Panc1 (cell line): ENCODE measurements at regions not wholly inside any gene's neighbourhood (a gene's known extent, or its start where the extent isn't known, plus 50 kb on each side); places are given as distances from the start of the nearest gene placed in this dataset.

Experiments used
- ATAC-seq: fragments of 200-7000 bp; cut with Tn5 transposase; 2 replicates; pipeline ENCODE4 v1.9.1; 2020; ENCODE audit warnings: mild to moderate bottlenecking, moderate library complexity
- BruUV-seq: library from RNA; stranded (reverse); fragments of 400-500 nt; replicated peaks from 2 replicates; lab custom pipeline; 2021; lab: Mats Ljungman, UMichigan
- CTCF ChIA-PET: fragments of 300-600 bp; sonication (Branson Sonifier 250); formaldehyde crosslinking; loops from one replicate; lab custom pipeline; 2022; ENCODE audit warnings: antibody characterized with exemption; lab: Charles Lee
- POLR2A ChIA-PET: fragments of 300-600 bp; sonication (Branson Sonifier 250); formaldehyde crosslinking; loops from one replicate; lab custom pipeline; 2022; ENCODE audit warnings: antibody characterized with exemption; lab: Charles Lee
- DNase-seq: peaks from one replicate; pipeline ENCODE4 v3.0.0-alpha.2; 2010; ENCODE audit warnings: low read depth, low spot score
- H3K27ac ChIP-seq: 2 replicates; pipeline ENCODE4 v1.5.1; 2011; ENCODE audit warnings: mild to moderate bottlenecking, low read length, inconsistent platforms
- H3K27me3 ChIP-seq: fragments of 200-500 bp; sonication (Bioruptor generic); 2 replicates; pipeline ENCODE4 v1.6.0; 2014; ENCODE audit warnings: low read length, inconsistent platforms; ENCODE audit not compliant: control insufficient read depth, insufficient read depth
- H3K36me3 ChIP-seq: fragments of 200-500 bp; sonication (Bioruptor generic); 2 replicates; pipeline ENCODE4 v1.5.1; 2014; ENCODE audit warnings: inconsistent platforms, mild to moderate bottlenecking, low read length, moderate library complexity; ENCODE audit not compliant: control insufficient read depth, insufficient read depth
- H3K4me1 ChIP-seq: 2 replicates; pipeline ENCODE4 v1.5.1; 2011; ENCODE audit warnings: inconsistent platforms, mild to moderate bottlenecking, low read length, moderate library complexity; ENCODE audit not compliant: control insufficient read depth, insufficient read depth
- H3K4me3 ChIP-seq, 2 experiments: 2 replicates each; pipeline ENCODE4 v1.5.1; 2011 to 2012; ENCODE audit warnings: low read depth in 2 of 2, low read length in 2 of 2, mild to moderate bottlenecking in 2 of 2, inconsistent platforms in 1 of 2, moderate library complexity in 1 of 2
- H3K9me3 ChIP-seq: fragments of 200-500 bp; sonication (Bioruptor generic); 2 replicates; pipeline ENCODE4 v1.5.1; 2014; ENCODE audit warnings: low read depth, mild to moderate bottlenecking, inconsistent platforms, low read length, moderate library complexity; ENCODE audit not compliant: control insufficient read depth, insufficient read depth
- CTCF ChIP-seq: fragments of 450-650 bp; IDR thresholded peaks from 2 replicates; pipeline ENCODE4 v1.5.1; 2017; ENCODE audit warnings: mild to moderate bottlenecking
- POLR2AphosphoS5 ChIP-seq: IDR thresholded peaks from 2 replicates; pipeline ENCODE4 v1.6.1; 2012; ENCODE audit warnings: mild to moderate bottlenecking, low read depth, low read length, moderate library complexity
- SIN3A ChIP-seq: IDR thresholded peaks from 2 replicates; pipeline ENCODE4 v1.6.1; 2012; ENCODE audit warnings: low read depth, mild to moderate bottlenecking, low read length, moderate library complexity, borderline replicate concordance; ENCODE audit not compliant: insufficient read depth
- TCF7L2 ChIP-seq: IDR thresholded peaks from 2 replicates; pipeline ENCODE4 v1.6.1; 2011; ENCODE audit warnings: mild to moderate bottlenecking, low read depth, low read length, inconsistent platforms
- in situ Hi-C: cut with HindIII; loops from 2 replicates; pipeline ENCODE4 v1.10.0; 2016; ENCODE audit warnings: low sequenced_read_pairs, low pct_unique_long_range_greater_than_20kb
- intact Hi-C: fragments of 100-400 bp; cut with micrococcal nuclease; formaldehyde crosslinking; loops from one replicate; pipeline ENCODE4 v1.10.0; 2022; ENCODE audit not compliant: unreplicated experiment
- TF ChIP-seq, protein P1 (sequence below), 2 experiments: IDR thresholded peaks; 2 replicates each; pipeline ENCODE4 v1.6.1; 2011 to 2012; ENCODE audit warnings: low read depth in 2 of 2, control low read depth in 1 of 2, low read length in 1 of 2, mild to moderate bottlenecking in 1 of 2, moderate library complexity in 1 of 2; ENCODE audit not compliant: insufficient read depth in 1 of 2

GRCh38 chr3:161964857-161965256 is 468.2 kb downstream of the OTOL1 start:
- in situ Hi-C loops (no loop called here), intact Hi-C loops (no loop called here)
- H3K36me3 ChIP-seq = no peaks in the 10 kb centered on the region
- ATAC-seq = no peak
- H3K4me1 ChIP-seq = no peaks in the 10 kb centered on the region
- H3K27ac ChIP-seq = no peak overlapping the region
- TF ChIP-seq POLR2AphosphoS5 (no peak), TCF7L2 (no peak), CTCF (no peak), SIN3A (no peak)
- TF ChIP-seq, protein P1, sequence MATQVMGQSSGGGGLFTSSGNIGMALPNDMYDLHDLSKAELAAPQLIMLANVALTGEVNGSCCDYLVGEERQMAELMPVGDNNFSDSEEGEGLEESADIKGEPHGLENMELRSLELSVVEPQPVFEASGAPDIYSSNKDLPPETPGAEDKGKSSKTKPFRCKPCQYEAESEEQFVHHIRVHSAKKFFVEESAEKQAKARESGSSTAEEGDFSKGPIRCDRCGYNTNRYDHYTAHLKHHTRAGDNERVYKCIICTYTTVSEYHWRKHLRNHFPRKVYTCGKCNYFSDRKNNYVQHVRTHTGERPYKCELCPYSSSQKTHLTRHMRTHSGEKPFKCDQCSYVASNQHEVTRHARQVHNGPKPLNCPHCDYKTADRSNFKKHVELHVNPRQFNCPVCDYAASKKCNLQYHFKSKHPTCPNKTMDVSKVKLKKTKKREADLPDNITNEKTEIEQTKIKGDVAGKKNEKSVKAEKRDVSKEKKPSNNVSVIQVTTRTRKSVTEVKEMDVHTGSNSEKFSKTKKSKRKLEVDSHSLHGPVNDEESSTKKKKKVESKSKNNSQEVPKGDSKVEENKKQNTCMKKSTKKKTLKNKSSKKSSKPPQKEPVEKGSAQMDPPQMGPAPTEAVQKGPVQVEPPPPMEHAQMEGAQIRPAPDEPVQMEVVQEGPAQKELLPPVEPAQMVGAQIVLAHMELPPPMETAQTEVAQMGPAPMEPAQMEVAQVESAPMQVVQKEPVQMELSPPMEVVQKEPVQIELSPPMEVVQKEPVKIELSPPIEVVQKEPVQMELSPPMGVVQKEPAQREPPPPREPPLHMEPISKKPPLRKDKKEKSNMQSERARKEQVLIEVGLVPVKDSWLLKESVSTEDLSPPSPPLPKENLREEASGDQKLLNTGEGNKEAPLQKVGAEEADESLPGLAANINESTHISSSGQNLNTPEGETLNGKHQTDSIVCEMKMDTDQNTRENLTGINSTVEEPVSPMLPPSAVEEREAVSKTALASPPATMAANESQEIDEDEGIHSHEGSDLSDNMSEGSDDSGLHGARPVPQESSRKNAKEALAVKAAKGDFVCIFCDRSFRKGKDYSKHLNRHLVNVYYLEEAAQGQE (IDR thresholded peaks at IDR 0.05; ENCODE audit: insufficient read depth in 1 of 2, low read depth in 2 of 2, low read length in 1 of 2) = no peak
- H3K4me3 ChIP-seq = no peak overlapping the region
- H3K27me3 ChIP-seq = no peaks in the 10 kb centered on the region
- no peak for DNase-seq
- POLR2A ChIA-PET = no interaction called here
- CTCF ChIA-PET = no interaction called here
- no TSS peak for BruUV-seq
- peaks cover 6% of the 10 kb centered on the region; the same call in 1 of the 2 replicates for H3K9me3 ChIP-seq

- Histone ChIP-seq H3K4me3 (no peak overlapping the region), H3K9me3 (peaks cover 6% of the 10 kb centered on the region; the same call in 1 of the 2 replicates), H3K27ac (no peak overlapping the region), H3K4me1 (no peaks in the 10 kb centered on the region), H3K36me3 (no peaks in the 10 kb centered on the region), H3K27me3 (no peaks in the 10 kb centered on the region)
- in situ Hi-C loops (no loop called here), intact Hi-C loops (no loop called here)
- ATAC-seq = no peak
- no peak for DNase-seq
- TF ChIP-seq TCF7L2 (no peak), POLR2AphosphoS5 (no peak), SIN3A (no peak), CTCF (no peak)
- TF ChIP-seq, protein P1 (IDR thresholded peaks at IDR 0.05; ENCODE audit: insufficient read depth in 1 of 2, low read depth in 2 of 2, low read length in 1 of 2) = no peak
- CTCF ChIA-PET = no interaction called here
- no TSS peak for BruUV-seq
- POLR2A ChIA-PET = interaction anchor here (0.5 kb wide), 1 partner anchor 446 kb away, joined by 3 read pairs; no protein-coding TSS in a partner anchor
Observed at GRCh38 chr3:161969867-161970266, 473.3 kb downstream of the OTOL1 start.
